ENCODE measurements at regions not wholly inside any gene's neighbourhood (a gene's known extent, or its start where the extent isn't known, plus 50 kb on each side); places are given as distances from the start of the nearest gene placed in this dataset.

DNA sequence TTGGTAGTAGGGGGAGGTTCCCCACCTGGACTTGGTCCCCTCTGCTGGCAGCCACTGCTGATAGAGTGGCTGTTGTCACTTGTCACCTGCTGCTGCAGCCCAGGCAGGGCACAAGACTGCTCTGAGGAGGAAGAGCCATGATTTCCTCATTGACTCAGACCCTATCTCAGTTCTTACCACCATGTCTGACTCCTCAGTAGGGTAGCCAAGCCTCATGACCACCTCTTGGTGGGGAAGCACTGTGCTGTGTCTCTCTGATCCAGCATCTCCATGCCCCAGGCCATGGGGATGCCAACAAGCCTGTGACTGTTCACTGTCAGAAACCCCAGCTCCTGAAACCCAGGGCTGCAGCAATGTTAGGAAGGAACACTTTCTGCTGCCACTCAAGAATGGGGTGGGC, 173.0 kb downstream of the WSCD1 start:
- no peaks in the 10 kb centered on the region for H3K79me2 ChIP-seq (ENCODE audit: control insufficient read depth, low read length)
- no peaks in the 10 kb centered on the region for H3K4me1 ChIP-seq (ENCODE audit: control insufficient read depth, low read length)
- TF ChIP-seq EZH2phosphoT487 (IDR thresholded peaks at IDR 0.05; ENCODE audit: borderline replicate concordance, low read length), result no peak
- TF ChIP-seq, protein P1, sequence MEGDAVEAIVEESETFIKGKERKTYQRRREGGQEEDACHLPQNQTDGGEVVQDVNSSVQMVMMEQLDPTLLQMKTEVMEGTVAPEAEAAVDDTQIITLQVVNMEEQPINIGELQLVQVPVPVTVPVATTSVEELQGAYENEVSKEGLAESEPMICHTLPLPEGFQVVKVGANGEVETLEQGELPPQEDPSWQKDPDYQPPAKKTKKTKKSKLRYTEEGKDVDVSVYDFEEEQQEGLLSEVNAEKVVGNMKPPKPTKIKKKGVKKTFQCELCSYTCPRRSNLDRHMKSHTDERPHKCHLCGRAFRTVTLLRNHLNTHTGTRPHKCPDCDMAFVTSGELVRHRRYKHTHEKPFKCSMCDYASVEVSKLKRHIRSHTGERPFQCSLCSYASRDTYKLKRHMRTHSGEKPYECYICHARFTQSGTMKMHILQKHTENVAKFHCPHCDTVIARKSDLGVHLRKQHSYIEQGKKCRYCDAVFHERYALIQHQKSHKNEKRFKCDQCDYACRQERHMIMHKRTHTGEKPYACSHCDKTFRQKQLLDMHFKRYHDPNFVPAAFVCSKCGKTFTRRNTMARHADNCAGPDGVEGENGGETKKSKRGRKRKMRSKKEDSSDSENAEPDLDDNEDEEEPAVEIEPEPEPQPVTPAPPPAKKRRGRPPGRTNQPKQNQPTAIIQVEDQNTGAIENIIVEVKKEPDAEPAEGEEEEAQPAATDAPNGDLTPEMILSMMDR (IDR thresholded peaks at IDR 0.05; ENCODE audit: low read depth, low read length, poor library complexity, severe bottlenecking), result no peak
- no peaks in the 10 kb centered on the region for H3K9me2 ChIP-seq (replicated peaks; ENCODE audit: control insufficient read depth, low read length)
- H3K36me3 ChIP-seq (ENCODE audit: control insufficient read depth, low read length), result no peaks in the 10 kb centered on the region
- H3K27me3 ChIP-seq (ENCODE audit: control insufficient read depth, low read length), result no peaks in the 10 kb centered on the region
- no peaks in the 10 kb centered on the region for H3K9me3 ChIP-seq (ENCODE audit: control insufficient read depth, insufficient read depth, low read length)
- no peaks in the 10 kb centered on the region for H4K20me1 ChIP-seq (ENCODE audit: control insufficient read depth, insufficient read depth, low read depth, low read length)
- no peak overlapping the region for H3K4me3 ChIP-seq (ENCODE audit: low read length)
- H3K27ac ChIP-seq (ENCODE audit: low read depth, low read length), result no peak overlapping the region
- no peaks in the 10 kb centered on the region for H3F3A ChIP-seq (ENCODE audit: control insufficient read depth, insufficient read depth)
- H3K4me2 ChIP-seq (ENCODE audit: low read length), result no peak overlapping the region

DNA sequence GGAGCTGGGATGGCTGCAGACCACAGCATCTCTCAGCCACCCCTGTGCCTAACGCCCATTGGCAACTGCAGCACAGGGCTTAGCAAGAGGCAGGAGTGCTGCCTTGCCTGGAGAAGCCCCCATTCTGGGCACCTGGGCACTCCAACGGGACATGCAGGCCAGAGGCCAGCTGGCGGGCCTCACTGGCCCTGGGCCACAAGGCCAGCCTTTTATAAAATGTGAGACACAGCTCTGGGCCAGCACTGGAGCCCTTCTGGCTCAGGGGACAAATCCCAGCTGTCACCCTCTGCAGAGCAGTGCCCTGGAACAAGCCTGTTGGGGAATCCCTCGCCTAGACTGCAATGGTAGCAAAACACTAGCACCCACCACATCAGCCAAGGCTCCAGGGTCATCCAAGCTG, 171.8 kb downstream of the WSCD1 start:
- H3K4me3 ChIP-seq (ENCODE audit: low read length), result no peak overlapping the region
- no peaks in the 10 kb centered on the region for H3K79me2 ChIP-seq (ENCODE audit: control insufficient read depth, low read length)
- H3K9me2 ChIP-seq (replicated peaks; ENCODE audit: control insufficient read depth, low read length), result no peaks in the 10 kb centered on the region
- H3K36me3 ChIP-seq (ENCODE audit: control insufficient read depth, low read length), result no peaks in the 10 kb centered on the region
- H3K9me3 ChIP-seq (ENCODE audit: control insufficient read depth, insufficient read depth, low read length), result no peaks in the 10 kb centered on the region
- no peaks in the 10 kb centered on the region for H3F3A ChIP-seq (ENCODE audit: control insufficient read depth, insufficient read depth)
- no peaks in the 10 kb centered on the region for H3K4me1 ChIP-seq (ENCODE audit: control insufficient read depth, low read length)
- H4K20me1 ChIP-seq (ENCODE audit: control insufficient read depth, insufficient read depth, low read depth, low read length), result no peaks in the 10 kb centered on the region
- no peak overlapping the region for H3K4me2 ChIP-seq (ENCODE audit: low read length)
- no peak overlapping the region for H3K27ac ChIP-seq (ENCODE audit: low read depth, low read length)
- no peak for TF ChIP-seq EZH2phosphoT487 (IDR thresholded peaks at IDR 0.05; ENCODE audit: borderline replicate concordance, low read length)
- TF ChIP-seq, protein P1 (IDR thresholded peaks at IDR 0.05; ENCODE audit: low read depth, low read length, poor library complexity, severe bottlenecking), result no peak
- no peaks in the 10 kb centered on the region for H3K27me3 ChIP-seq (ENCODE audit: control insufficient read depth, low read length)

DNA sequence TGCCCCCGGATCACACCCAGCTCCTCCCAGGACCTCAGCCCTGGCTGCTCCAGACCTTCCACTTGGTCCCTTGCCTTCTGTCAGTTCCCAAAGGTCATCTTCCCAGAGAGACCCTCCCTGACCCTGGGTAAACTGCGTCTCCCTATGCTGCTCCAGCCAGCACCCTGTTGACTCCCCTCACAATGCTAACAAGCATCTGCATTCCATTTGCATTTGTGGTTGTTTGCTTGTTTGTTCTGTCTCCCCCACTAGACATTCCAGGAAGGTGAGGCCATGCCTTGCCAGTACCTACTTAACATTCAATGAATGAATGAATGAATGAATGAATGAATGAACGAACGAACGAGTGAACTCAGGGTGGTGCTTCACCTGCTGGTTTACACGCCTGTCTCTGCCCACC, 171.2 kb downstream of the WSCD1 start:
- Histone ChIP-seq H3K27ac (ENCODE audit: low read depth, low read length) (no peak overlapping the region), H3K79me2 (ENCODE audit: control insufficient read depth, low read length) (no peaks in the 10 kb centered on the region), H4K20me1 (ENCODE audit: control insufficient read depth, insufficient read depth, low read depth, low read length) (no peaks in the 10 kb centered on the region), H3K36me3 (ENCODE audit: control insufficient read depth, low read length) (no peaks in the 10 kb centered on the region), H3K4me2 (ENCODE audit: low read length) (no peak overlapping the region), H3K27me3 (ENCODE audit: control insufficient read depth, low read length) (no peaks in the 10 kb centered on the region), H3K4me3 (ENCODE audit: low read length) (no peak overlapping the region), H3K9me2 (replicated peaks; ENCODE audit: control insufficient read depth, low read length) (no peaks in the 10 kb centered on the region), H3K4me1 (ENCODE audit: control insufficient read depth, low read length) (no peaks in the 10 kb centered on the region), H3K9me3 (ENCODE audit: control insufficient read depth, insufficient read depth, low read length) (no peaks in the 10 kb centered on the region), H3F3A (ENCODE audit: control insufficient read depth, insufficient read depth) (no peaks in the 10 kb centered on the region)
- TF ChIP-seq EZH2phosphoT487 (IDR thresholded peaks at IDR 0.05; ENCODE audit: borderline replicate concordance, low read length), result no peak
- TF ChIP-seq, protein P1 (IDR thresholded peaks at IDR 0.05; ENCODE audit: low read depth, low read length, poor library complexity, severe bottlenecking), result no peak

DNA sequence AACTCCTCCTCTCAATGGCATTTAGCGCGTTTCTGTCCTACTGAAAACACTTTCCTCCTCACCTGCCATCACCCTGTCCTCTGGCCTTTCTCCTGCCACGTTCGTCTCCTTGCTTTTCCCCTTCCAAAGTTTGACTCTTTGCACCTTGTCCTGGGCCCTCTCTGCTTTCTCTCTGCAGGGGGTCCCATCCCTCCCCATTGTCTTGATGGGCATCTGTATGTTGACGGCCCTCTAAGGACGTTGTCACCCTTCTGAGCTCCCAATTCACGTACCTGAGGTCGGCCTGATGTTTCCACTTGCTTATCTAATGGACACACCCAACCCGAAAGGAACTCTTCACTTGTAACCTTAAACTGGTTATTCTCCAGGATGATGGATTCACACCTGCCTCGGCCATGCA, 170.4 kb downstream of the WSCD1 start:
- Histone ChIP-seq H3K9me2 (replicated peaks; ENCODE audit: control insufficient read depth, low read length) (no peaks in the 10 kb centered on the region), H3K4me1 (ENCODE audit: control insufficient read depth, low read length) (no peaks in the 10 kb centered on the region), H3K79me2 (ENCODE audit: control insufficient read depth, low read length) (no peaks in the 10 kb centered on the region), H3K9me3 (ENCODE audit: control insufficient read depth, insufficient read depth, low read length) (no peaks in the 10 kb centered on the region), H3K4me2 (ENCODE audit: low read length) (no peak overlapping the region), H3F3A (ENCODE audit: control insufficient read depth, insufficient read depth) (no peaks in the 10 kb centered on the region), H3K27ac (ENCODE audit: low read depth, low read length) (no peak overlapping the region), H4K20me1 (ENCODE audit: control insufficient read depth, insufficient read depth, low read depth, low read length) (no peaks in the 10 kb centered on the region), H3K4me3 (ENCODE audit: low read length) (no peak overlapping the region), H3K27me3 (ENCODE audit: control insufficient read depth, low read length) (no peaks in the 10 kb centered on the region), H3K36me3 (ENCODE audit: control insufficient read depth, low read length) (no peaks in the 10 kb centered on the region)
- TF ChIP-seq EZH2phosphoT487 (IDR thresholded peaks at IDR 0.05; ENCODE audit: borderline replicate concordance, low read length), result no peak
- TF ChIP-seq, protein P1 (IDR thresholded peaks at IDR 0.05; ENCODE audit: low read depth, low read length, poor library complexity, severe bottlenecking), result no peak
